Smooth muscle cell (in vitro differentiated cells): ENCODE measurements at regions not wholly inside any gene's neighbourhood (a gene's known extent, or its start where the extent isn't known, plus 50 kb on each side); places are given as distances from the start of the nearest gene placed in this dataset.
"Not testable (repeated sequence)": the region's sequence is repeated elsewhere in the genome, so short reads cannot be mapped to it uniquely, and the experiment has no call there.

ENCODE experiments used
- DNase-seq: peaks from one replicate; lab custom pipeline; 2025; ENCODE audit not compliant: unreplicated experiment; lab: John Stamatoyannopoulos, UW
- H2AFZ ChIP-seq: fragments of 200-600 bp; sonication (generic); 2 replicates; pipeline ENCODE4 v1.6.0; 2016; ENCODE audit warnings: antibody characterized with exemption, low read depth, mild to moderate bottlenecking
- H3F3A ChIP-seq: fragments of 200-600 bp; sonication (generic); 2 replicates; pipeline ENCODE4 v1.6.0; 2017; ENCODE audit warnings: antibody characterized with exemption, low read depth
- H3K27ac ChIP-seq: fragments of 200-600 bp; sonication (generic); 2 replicates; pipeline ENCODE4 v1.5.1; 2016; ENCODE audit warnings: low read depth, mild to moderate bottlenecking
- H3K27me3 ChIP-seq: fragments of 200-600 bp; sonication (generic); 2 replicates; pipeline ENCODE4 v1.6.1; 2016; ENCODE audit warnings: low read depth, mild to moderate bottlenecking
- H3K36me3 ChIP-seq: fragments of 200-600 bp; sonication (generic); 2 replicates; pipeline ENCODE4 v1.5.1; 2016; ENCODE audit warnings: low read depth
- H3K4me1 ChIP-seq: fragments of 200-600 bp; sonication (generic); 2 replicates; pipeline ENCODE4 v1.5.1; 2016; ENCODE audit warnings: low read depth
- H3K4me2 ChIP-seq: fragments of 200-600 bp; sonication (generic); 2 replicates; pipeline ENCODE4 v1.6.0; 2016; ENCODE audit warnings: mild to moderate bottlenecking
- H3K4me3 ChIP-seq: fragments of 200-600 bp; sonication (generic); 2 replicates; pipeline ENCODE4 v1.5.1; 2016; ENCODE audit warnings: mild to moderate bottlenecking
- H3K79me2 ChIP-seq: fragments of 200-600 bp; sonication (generic); 2 replicates; pipeline ENCODE4 v1.6.0; 2016; ENCODE audit warnings: low read depth, mild to moderate bottlenecking
- H3K9ac ChIP-seq: fragments of 200-600 bp; sonication (generic); 2 replicates; pipeline ENCODE4 v1.6.0; 2016; ENCODE audit warnings: low read depth
- H3K9me3 ChIP-seq: fragments of 200-600 bp; sonication (generic); replicated peaks from 2 replicates; pipeline ENCODE4 v1.5.1; 2016; ENCODE audit warnings: low read depth
- H4K20me1 ChIP-seq: fragments of 200-600 bp; sonication (generic); 2 replicates; pipeline ENCODE4 v1.6.0; 2016; ENCODE audit warnings: low read depth
- WGBS: methylation state at CpG from one replicate; pipeline ENCODE4 v1.1.7; 2016; ENCODE audit warnings: low lambda C conversion rate; 5-methylcytosine and 5-hydroxymethylcytosine counted together
- TF ChIP-seq, protein P1 (sequence below): fragments of 200-600 bp; sonication (generic); IDR thresholded peaks from 2 replicates; pipeline ENCODE4 v1.5.1; 2017; ENCODE audit warnings: borderline replicate concordance, mild to moderate bottlenecking, antibody characterized with exemption; ENCODE audit not compliant: insufficient read depth, poor library complexity, severe bottlenecking

DNA sequence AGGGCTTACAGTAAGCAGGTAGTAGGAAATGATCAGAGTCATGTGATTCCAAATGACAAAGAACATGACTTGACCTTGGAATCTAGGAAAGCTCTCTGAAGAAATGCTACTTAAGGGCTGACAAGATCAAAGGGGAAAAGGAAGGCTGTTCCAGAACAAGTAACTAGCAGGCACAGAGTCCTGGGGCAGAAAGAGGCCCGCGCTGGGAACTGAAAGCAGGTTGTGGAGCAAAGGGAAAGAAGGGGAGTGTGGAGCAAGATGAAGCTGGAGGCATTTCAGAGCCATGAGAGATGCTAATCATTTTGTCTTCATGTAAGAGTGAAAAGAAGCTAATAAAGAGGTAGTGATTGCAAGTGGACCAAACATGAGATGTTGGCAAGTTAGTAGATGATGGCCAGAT is 397.5 kb downstream of the DTWD2 start:
- no peaks in the 10 kb centered on the region for H3K27me3 ChIP-seq

DNA sequence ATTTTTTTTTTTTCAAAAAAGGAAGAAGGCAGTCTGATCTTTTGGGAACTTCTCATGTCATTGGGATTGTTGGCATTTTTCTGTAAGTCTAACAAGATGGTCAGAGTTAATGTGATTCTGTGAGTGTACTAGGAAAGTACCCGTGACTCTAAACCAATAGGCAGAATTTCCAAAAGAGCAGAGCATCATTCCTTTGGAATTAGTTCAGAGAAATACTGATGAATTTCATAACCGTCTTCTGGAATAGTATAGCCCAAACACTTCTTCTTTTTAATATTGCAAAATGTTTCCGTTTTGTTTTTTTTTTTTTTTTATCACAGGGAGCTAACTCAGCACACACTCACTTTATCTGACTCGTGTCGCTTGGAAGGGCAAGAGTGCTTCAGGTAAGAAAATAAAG is 407.4 kb downstream of the DTWD2 start:
- H3K27me3 ChIP-seq: no peaks in the 10 kb centered on the region
- H3F3A ChIP-seq: no peaks in the 10 kb centered on the region
- no peak overlapping the region for H3K4me2 ChIP-seq
- no peaks in the 10 kb centered on the region for H3K4me1 ChIP-seq
- no peaks in the 10 kb centered on the region for H3K36me3 ChIP-seq
- H3K27ac ChIP-seq: no peak overlapping the region
- no peak overlapping the region for H2AFZ ChIP-seq
- H4K20me1 ChIP-seq: no peaks in the 10 kb centered on the region
- no peaks in the 10 kb centered on the region for H3K9me3 ChIP-seq
- H3K79me2 ChIP-seq: no peaks in the 10 kb centered on the region
- no peak for DNase-seq
- no peak overlapping the region for H3K9ac ChIP-seq
- H3K4me3 ChIP-seq: no peak overlapping the region
- TF ChIP-seq, protein P1, sequence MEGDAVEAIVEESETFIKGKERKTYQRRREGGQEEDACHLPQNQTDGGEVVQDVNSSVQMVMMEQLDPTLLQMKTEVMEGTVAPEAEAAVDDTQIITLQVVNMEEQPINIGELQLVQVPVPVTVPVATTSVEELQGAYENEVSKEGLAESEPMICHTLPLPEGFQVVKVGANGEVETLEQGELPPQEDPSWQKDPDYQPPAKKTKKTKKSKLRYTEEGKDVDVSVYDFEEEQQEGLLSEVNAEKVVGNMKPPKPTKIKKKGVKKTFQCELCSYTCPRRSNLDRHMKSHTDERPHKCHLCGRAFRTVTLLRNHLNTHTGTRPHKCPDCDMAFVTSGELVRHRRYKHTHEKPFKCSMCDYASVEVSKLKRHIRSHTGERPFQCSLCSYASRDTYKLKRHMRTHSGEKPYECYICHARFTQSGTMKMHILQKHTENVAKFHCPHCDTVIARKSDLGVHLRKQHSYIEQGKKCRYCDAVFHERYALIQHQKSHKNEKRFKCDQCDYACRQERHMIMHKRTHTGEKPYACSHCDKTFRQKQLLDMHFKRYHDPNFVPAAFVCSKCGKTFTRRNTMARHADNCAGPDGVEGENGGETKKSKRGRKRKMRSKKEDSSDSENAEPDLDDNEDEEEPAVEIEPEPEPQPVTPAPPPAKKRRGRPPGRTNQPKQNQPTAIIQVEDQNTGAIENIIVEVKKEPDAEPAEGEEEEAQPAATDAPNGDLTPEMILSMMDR: no peak
- WGBS: 86% methylated on average over 5 of the region's 5 CpGs

More for the DNA sequence above, 397.5 kb downstream of the DTWD2 start:
- WGBS: 81% methylated on average over 2 of the region's 2 CpGs
- Histone ChIP-seq H3K79me2 (no peaks in the 10 kb centered on the region), H3K9me3 (no peaks in the 10 kb centered on the region), H3K4me2 (no peak overlapping the region), H3K9ac (no peak overlapping the region), H2AFZ (no peak overlapping the region), H4K20me1 (no peaks in the 10 kb centered on the region), H3K4me3 (no peak overlapping the region), H3F3A (no peaks in the 10 kb centered on the region), H3K27ac (no peak overlapping the region), H3K4me1 (no peaks in the 10 kb centered on the region), H3K36me3 (no peaks in the 10 kb centered on the region)
- TF ChIP-seq, protein P1: no peak
- no peak for DNase-seq

DNA sequence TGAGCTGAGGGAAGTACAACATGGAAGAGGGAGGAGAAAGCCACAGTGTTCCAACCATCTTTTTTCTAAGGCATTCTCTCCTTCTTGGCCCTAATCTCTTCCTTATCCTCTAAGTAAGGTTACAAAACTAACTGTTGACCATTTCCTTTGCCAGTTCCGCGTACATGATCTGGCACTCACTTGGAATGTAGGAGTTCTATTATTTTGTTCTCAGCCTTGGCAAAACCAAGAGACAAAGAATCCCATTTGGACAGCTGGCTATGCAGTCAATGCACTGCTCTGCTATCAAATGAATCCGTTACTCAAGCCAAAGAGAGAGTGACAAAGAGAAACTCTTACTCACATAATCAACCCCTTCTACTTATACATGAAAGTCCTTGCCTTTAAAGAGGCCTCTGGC is 410.3 kb downstream of the DTWD2 start:
- no peak overlapping the region for H3K4me3 ChIP-seq
- no peaks in the 10 kb centered on the region for H3K79me2 ChIP-seq
- H2AFZ ChIP-seq: no peak overlapping the region
- TF ChIP-seq, protein P1: no peak
- H3K9me3 ChIP-seq: no peaks in the 10 kb centered on the region
- H3F3A ChIP-seq: no peaks in the 10 kb centered on the region
- no peak overlapping the region for H3K27ac ChIP-seq
- H3K36me3 ChIP-seq: no peaks in the 10 kb centered on the region
- 89% methylated on average over 3 of the region's 3 CpGs for WGBS
- no peak overlapping the region for H3K4me2 ChIP-seq
- no peaks in the 10 kb centered on the region for H3K27me3 ChIP-seq
- no peak overlapping the region for H3K9ac ChIP-seq
- no peaks in the 10 kb centered on the region for H4K20me1 ChIP-seq
- H3K4me1 ChIP-seq: no peaks in the 10 kb centered on the region
- no peak for DNase-seq

DNA sequence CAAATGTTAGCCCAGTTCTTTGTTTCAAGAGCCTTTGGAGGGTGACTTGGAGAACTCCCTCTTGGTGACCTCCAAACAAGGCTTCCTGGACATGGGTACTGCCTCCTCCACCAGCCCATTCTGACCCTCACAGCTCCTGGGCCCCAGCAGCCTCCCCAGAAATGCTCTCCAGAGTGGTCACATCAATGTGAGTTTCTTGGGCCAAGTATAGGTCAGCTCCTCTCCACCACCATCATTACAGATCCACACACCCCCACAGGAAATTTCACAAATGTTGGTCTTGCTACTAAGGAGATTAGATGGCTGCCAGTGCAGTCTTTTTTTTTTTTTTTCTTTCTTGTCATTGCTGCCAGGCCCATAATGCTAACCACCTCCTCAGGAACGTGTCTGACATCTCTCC is 410.7 kb downstream of the DTWD2 start:
- TF ChIP-seq, protein P1: no peak
- H3K27me3 ChIP-seq: no peaks in the 10 kb centered on the region
- DNase-seq: no peak
- no peak overlapping the region for H3K9ac ChIP-seq
- H3K36me3 ChIP-seq: no peaks in the 10 kb centered on the region
- WGBS: 92% methylated on average over 1 of the region's 1 CpG
- no peaks in the 10 kb centered on the region for H3K4me1 ChIP-seq
- no peaks in the 10 kb centered on the region for H3F3A ChIP-seq
- no peak overlapping the region for H3K27ac ChIP-seq
- no peak overlapping the region for H3K4me3 ChIP-seq
- H4K20me1 ChIP-seq: no peaks in the 10 kb centered on the region
- H3K79me2 ChIP-seq: no peaks in the 10 kb centered on the region
- H3K9me3 ChIP-seq: no peaks in the 10 kb centered on the region
- H3K4me2 ChIP-seq: no peak overlapping the region
- no peak overlapping the region for H2AFZ ChIP-seq

DNA sequence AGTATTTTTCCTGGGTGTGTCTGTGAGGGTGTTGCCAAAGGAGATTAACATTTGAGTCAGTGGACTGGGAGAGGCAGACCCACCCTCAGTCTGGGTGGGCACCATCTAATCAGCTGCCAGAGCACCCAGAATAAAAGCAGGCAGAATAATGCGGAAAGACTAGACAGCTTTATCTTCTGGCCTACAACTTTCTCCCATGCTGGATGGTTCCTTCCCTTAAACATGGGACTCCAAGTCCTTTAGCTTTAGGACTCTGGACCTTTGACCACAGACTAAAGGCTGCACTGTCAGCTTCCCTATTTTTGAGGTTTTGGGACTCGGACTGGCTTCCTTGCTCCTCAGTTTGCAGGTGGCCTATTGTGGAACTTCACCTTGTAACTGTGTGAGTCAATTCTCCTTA is 418.1 kb downstream of the DTWD2 start:
- 87% methylated on average over 2 of the region's 2 CpGs for WGBS
- not testable (repeated sequence) for H3K27me3 ChIP-seq, H3K9ac ChIP-seq, H3F3A ChIP-seq, H3K27ac ChIP-seq, H2AFZ ChIP-seq, H3K4me1 ChIP-seq, H3K9me3 ChIP-seq, H3K36me3 ChIP-seq, H3K4me3 ChIP-seq, DNase-seq, H3K79me2 ChIP-seq, H3K4me2 ChIP-seq, H4K20me1 ChIP-seq

DNA sequence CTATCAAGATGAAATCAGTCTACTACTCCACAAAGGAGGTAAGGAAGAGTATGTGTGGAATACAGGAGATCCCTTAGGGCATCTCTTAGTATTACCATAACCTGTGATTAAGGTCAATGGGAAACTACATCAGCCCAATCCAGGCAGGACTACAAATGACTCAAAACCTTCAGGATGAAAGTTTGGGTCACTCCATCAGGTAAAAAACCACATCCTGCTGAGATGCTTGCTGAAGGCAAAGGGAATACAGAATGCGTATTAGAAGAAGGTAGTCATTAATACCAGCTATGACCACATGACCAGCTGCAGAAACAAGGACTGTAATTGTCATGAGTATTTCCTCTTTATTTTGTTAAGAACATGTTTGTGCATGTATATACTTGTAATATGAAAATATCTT is 418.8 kb downstream of the DTWD2 start:
- not testable (repeated sequence) for H3K9me3 ChIP-seq, H3K27ac ChIP-seq, H3F3A ChIP-seq, H3K79me2 ChIP-seq, H3K36me3 ChIP-seq, H3K27me3 ChIP-seq, H2AFZ ChIP-seq, H3K4me3 ChIP-seq, H3K9ac ChIP-seq, H4K20me1 ChIP-seq, H3K4me1 ChIP-seq, DNase-seq, H3K4me2 ChIP-seq
- 85% methylated on average over 1 of the region's 1 CpG for WGBS
